ENCODE measurements at regions not wholly inside any gene's neighbourhood (a gene's known extent, or its start where the extent isn't known, plus 50 kb on each side); places are given as distances from the start of the nearest gene placed in this dataset.

- TF ChIP-seq CTCF (IDR thresholded peaks at IDR 0.05) (no peak), EP300 (IDR thresholded peaks at IDR 0.05) (no peak)
Measured at GRCh38 chr18:73839441-73839840, 308.2 kb downstream of the FBXO15 start.

All from gastroesophageal sphincter (tissue), 3 donors.